K562 (cell line): ENCODE measurements at regions not wholly inside any gene's neighbourhood (a gene's known extent, or its start where the extent isn't known, plus 50 kb on each side); places are given as distances from the start of the nearest gene placed in this dataset.

Experiments used
- ATAC-seq: fragments of 200-7000 bp; cut with Tn5 transposase; 3 replicates; pipeline ENCODE4 v1.9.1; 2020; ENCODE audit warnings: moderate library complexity
- BruUV-seq: library from RNA; stranded (reverse); fragments of 400-500 nt; replicated peaks from 2 replicates; lab custom pipeline; 2021; lab: Mats Ljungman, UMichigan
- CTCF ChIA-PET: fragments of 300-600 bp; formaldehyde crosslinking; extraction: SDS; loops from one replicate; lab custom pipeline; 2021; ENCODE audit warnings: low intra/inter-chr PET ratio; lab: Yijun Ruan, JAX
- POLR2A ChIA-PET: fragments of 300-600, 350-650 bp; sonication (Branson Sonifier 250); formaldehyde crosslinking; extraction: SDS; loops from one replicate; lab custom pipeline; 2021; ENCODE audit warnings: antibody characterized with exemption, inconsistent platforms; lab: Yijun Ruan, JAX
- DNase-seq, 4 experiments: peaks; one replicate each; pipeline versions ENCODE4 v3.0.0 to v3.0.0-alpha.2; 2011 to 2018; ENCODE audit warnings: low spot score in 3 of 4, mixed read lengths in 3 of 4; ENCODE audit errors: extremely low read depth in 1 of 4
- FAIRE-seq: peaks from 2 replicates; lab custom pipeline; 2011; peaks lifted over from hg19 to GRCh38; lab: Jason Lieb, UNC
- H2AFZ ChIP-seq: 2 replicates; pipeline ENCODE4 v1.6.0; 2011; ENCODE audit warnings: low read depth, low read length, control low read depth, inconsistent platforms
- H3K27ac ChIP-seq: fragments of 200-600 bp; 3 replicates; pipeline ENCODE4 v1.8.0; 2011; ENCODE audit warnings: low read depth, mild to moderate bottlenecking, control low read depth, inconsistent platforms, low read length, moderate library complexity, mixed read lengths; ENCODE audit errors: extremely low read depth
- H3K27me3 ChIP-seq, 2 experiments: fragments of 300-600 bp in 1 of 2; 2 replicates in 1 of 2; 3 replicates in 1 of 2; pipeline versions ENCODE4 v1.6.0 to v1.8.0; 2011; ENCODE audit warnings: inconsistent platforms in 2 of 2, low read length in 2 of 2, mild to moderate bottlenecking in 1 of 2, mixed read lengths in 1 of 2, moderate library complexity in 1 of 2; ENCODE audit not compliant: control insufficient read depth in 2 of 2, insufficient read depth in 2 of 2
- H3K36me3 ChIP-seq: fragments of 300-600 bp; 3 replicates; pipeline ENCODE4 v1.8.0; 2011; ENCODE audit warnings: mild to moderate bottlenecking, low read length, inconsistent platforms; ENCODE audit not compliant: control insufficient read depth, insufficient read depth
- H3K4me1 ChIP-seq, 2 experiments: fragments of 200-600 bp in 1 of 2; replicated peaks in 1 of 2; 2 replicates in 1 of 2; 3 replicates in 1 of 2; pipeline versions ENCODE4 v1.5.1 to v1.8.0; 2011; ENCODE audit warnings: inconsistent platforms in 2 of 2, low read length in 2 of 2, mild to moderate bottlenecking in 1 of 2, mixed read lengths in 1 of 2, moderate library complexity in 1 of 2; ENCODE audit not compliant: control insufficient read depth in 2 of 2, insufficient read depth in 2 of 2
- H3K4me2 ChIP-seq: 2 replicates; pipeline ENCODE4 v1.6.1; 2011; ENCODE audit warnings: low read length, control low read depth, inconsistent platforms, mixed read lengths; ENCODE audit not compliant: insufficient read depth
- H3K4me3 ChIP-seq: fragments of 200-600 bp; sonication (generic), shearing (Covaris generic); 2 replicates; pipeline ENCODE4 v1.5.1; 2016; ENCODE audit warnings: control low read depth, inconsistent platforms
- H3K79me2 ChIP-seq: fragments of 200-600 bp; 3 replicates; pipeline ENCODE4 v1.8.0; 2011; ENCODE audit warnings: low read length, inconsistent platforms; ENCODE audit not compliant: control insufficient read depth, insufficient read depth
- H3K9ac ChIP-seq, 2 experiments: 2 replicates each; pipeline versions ENCODE4 v1.6.0 to v1.6.1; 2011; ENCODE audit warnings: low read depth in 2 of 2, low read length in 2 of 2, control low read depth in 1 of 2, inconsistent platforms in 1 of 2, mild to moderate bottlenecking in 1 of 2, mixed read lengths in 1 of 2; ENCODE audit not compliant: insufficient read depth in 1 of 2
- H3K9me1 ChIP-seq: one replicate; pipeline ENCODE4 v1.6.0; 2011; ENCODE audit warnings: inconsistent platforms, mild to moderate bottlenecking, low read length, moderate library complexity; ENCODE audit not compliant: control insufficient read depth, insufficient read depth
- H3K9me3 ChIP-seq: replicated peaks from 2 replicates; pipeline ENCODE4 v1.5.1; 2011; ENCODE audit warnings: low read depth, low read length, inconsistent platforms; ENCODE audit not compliant: control insufficient read depth, insufficient read depth
- H4K20me1 ChIP-seq: replicated peaks from 2 replicates; pipeline ENCODE4 v1.6.1; 2011; ENCODE audit warnings: low read length, inconsistent platforms, mixed read lengths; ENCODE audit not compliant: control insufficient read depth, insufficient read depth
- GTF2F1 ChIP-seq: IDR thresholded peaks from 2 replicates; pipeline ENCODE4 v1.6.1; 2011; ENCODE audit warnings: low read depth, low read length, improper control_type of control experiment
- WGBS: fragments of 100-300 bp; shearing (Covaris generic); methylation state at CpG from one replicate; pipeline ENCODE4 v1.1.6; 2016; ENCODE audit warnings: low coverage, mixed read lengths; ENCODE audit not compliant: insufficient coverage; ENCODE audit errors: missing lambda C conversion rate; 5-methylcytosine and 5-hydroxymethylcytosine counted together
- in situ Hi-C: fragments of 300-500 bp; cut with MboI; formaldehyde crosslinking; loops from 4 replicates; pipeline ENCODE4 v1.15.0; 2018; ENCODE audit warnings: inconsistent platforms, mixed read lengths
- intact Hi-C: fragments of 100-400 bp; cut with micrococcal nuclease; formaldehyde crosslinking; loops from 2 replicates; pipeline ENCODE4 v1.14.2; 2022
- TF ChIP-seq, protein P1 (sequence below): sonication (generic); formaldehyde crosslinking; IDR thresholded peaks from 2 replicates; pipeline ENCODE4 v1.8.1; 2023; ENCODE audit warnings: mild to moderate bottlenecking, missing genetic modification reagents
- TF ChIP-seq, protein P2 (sequence below): fragments of 250-450 bp; sonication (Bioruptor Pico); IDR thresholded peaks from 2 replicates; pipeline ENCODE4 v1.5.1; 2021; ENCODE audit warnings: mild to moderate bottlenecking

DNA sequence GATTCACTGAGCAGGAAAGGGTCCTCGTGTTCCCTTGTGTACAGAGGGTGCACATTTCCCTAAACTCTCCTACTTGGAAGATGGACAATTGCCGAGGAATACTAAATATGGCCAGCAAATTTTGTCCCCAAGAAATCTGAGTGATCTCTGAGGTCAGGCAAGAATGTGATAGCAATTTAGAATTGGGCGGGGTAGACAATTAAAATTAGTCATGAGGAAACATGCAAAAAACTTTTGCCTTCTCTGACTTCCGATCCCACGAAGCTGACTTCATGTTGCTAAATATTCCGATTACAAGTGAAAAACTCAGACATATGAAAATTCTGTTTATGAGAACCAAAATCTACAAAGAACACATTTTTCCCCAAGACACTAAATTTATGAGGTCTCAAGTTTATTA, 453.9 kb upstream of the ZFP42 start:
- no TSS peak for BruUV-seq
- whole genome bisulfite sequencing: 1% methylated on average over 6 of the region's 6 CpGs
- Histone ChIP-seq H3K36me3 (no peaks in the 10 kb centered on the region), H3K4me1 (no peaks in the 10 kb centered on the region), H2AFZ (no peak overlapping the region), H3K79me2 (no peaks in the 10 kb centered on the region), H3K27me3 (no peaks in the 10 kb centered on the region), H3K9me1 (no peaks in the 10 kb centered on the region), H4K20me1 (no peaks in the 10 kb centered on the region), H3K9me3 (no peaks in the 10 kb centered on the region), H3K4me2 (no peak overlapping the region), H3K27ac (no peak overlapping the region), H3K9ac (no peak overlapping the region), H3K4me3 (no peak overlapping the region)
- no peak for FAIRE-seq
- CTCF ChIA-PET: no interaction called here
- TF ChIP-seq, protein P1, sequence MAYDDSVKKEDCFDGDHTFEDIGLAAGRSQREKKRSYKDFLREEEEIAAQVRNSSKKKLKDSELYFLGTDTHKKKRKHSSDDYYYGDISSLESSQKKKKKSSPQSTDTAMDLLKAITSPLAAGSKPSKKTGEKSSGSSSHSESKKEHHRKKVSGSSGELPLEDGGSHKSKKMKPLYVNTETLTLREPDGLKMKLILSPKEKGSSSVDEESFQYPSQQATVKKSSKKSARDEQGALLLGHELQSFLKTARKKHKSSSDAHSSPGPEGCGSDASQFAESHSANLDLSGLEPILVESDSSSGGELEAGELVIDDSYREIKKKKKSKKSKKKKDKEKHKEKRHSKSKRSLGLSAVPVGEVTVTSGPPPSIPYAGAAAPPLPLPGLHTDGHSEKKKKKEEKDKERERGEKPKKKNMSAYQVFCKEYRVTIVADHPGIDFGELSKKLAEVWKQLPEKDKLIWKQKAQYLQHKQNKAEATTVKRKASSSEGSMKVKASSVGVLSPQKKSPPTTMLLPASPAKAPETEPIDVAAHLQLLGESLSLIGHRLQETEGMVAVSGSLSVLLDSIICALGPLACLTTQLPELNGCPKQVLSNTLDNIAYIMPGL (CRISPR knock-in tag): no peak
- TF ChIP-seq GTF2F1: no peak
- TF ChIP-seq, protein P2, sequence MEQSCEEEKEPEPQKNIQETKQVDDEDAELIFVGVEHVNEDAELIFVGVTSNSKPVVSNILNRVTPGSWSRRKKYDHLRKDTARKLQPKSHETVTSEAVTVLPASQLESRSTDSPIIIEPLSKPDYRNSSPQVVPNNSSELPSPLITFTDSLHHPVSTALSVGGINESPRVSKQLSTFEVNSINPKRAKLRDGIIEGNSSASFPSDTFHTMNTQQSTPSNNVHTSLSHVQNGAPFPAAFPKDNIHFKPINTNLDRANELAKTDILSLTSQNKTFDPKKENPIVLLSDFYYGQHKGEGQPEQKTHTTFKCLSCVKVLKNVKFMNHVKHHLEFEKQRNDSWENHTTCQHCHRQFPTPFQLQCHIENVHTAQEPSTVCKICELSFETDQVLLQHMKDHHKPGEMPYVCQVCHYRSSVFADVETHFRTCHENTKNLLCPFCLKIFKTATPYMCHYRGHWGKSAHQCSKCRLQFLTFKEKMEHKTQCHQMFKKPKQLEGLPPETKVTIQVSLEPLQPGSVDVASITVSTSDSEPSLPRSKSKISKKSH (CRISPR knock-in tag): no peak
- POLR2A ChIA-PET: no interaction called here
- in situ Hi-C loops: no loop called here
- DNase-seq: no peak
- ATAC-seq: no peak
- intact Hi-C loops: no loop called here
